ENCODE measurements at regions not wholly inside any gene's neighbourhood (a gene's known extent, or its start where the extent isn't known, plus 50 kb on each side); places are given as distances from the start of the nearest gene placed in this dataset.

- H3K4me3 ChIP-seq: no peak overlapping the region
- no peaks in the 10 kb centered on the region for H3K4me1 ChIP-seq (ENCODE audit: insufficient read depth)
- no peaks in the 10 kb centered on the region for H3K79me2 ChIP-seq
- H2AFZ ChIP-seq: no peak overlapping the region
- H4K20me1 ChIP-seq (ENCODE audit: insufficient read depth, poor library complexity, severe bottlenecking): no peaks in the 10 kb centered on the region
- H3K4me2 ChIP-seq: no peak overlapping the region
- TF ChIP-seq EZH2 (IDR thresholded peaks at IDR 0.05; ENCODE audit: borderline replicate concordance) (no peak), EZH2phosphoT487 (IDR thresholded peaks at IDR 0.05; ENCODE audit: low read depth, severe bottlenecking, unreplicated experiment) (no peak)
- TF ChIP-seq, protein P1, sequence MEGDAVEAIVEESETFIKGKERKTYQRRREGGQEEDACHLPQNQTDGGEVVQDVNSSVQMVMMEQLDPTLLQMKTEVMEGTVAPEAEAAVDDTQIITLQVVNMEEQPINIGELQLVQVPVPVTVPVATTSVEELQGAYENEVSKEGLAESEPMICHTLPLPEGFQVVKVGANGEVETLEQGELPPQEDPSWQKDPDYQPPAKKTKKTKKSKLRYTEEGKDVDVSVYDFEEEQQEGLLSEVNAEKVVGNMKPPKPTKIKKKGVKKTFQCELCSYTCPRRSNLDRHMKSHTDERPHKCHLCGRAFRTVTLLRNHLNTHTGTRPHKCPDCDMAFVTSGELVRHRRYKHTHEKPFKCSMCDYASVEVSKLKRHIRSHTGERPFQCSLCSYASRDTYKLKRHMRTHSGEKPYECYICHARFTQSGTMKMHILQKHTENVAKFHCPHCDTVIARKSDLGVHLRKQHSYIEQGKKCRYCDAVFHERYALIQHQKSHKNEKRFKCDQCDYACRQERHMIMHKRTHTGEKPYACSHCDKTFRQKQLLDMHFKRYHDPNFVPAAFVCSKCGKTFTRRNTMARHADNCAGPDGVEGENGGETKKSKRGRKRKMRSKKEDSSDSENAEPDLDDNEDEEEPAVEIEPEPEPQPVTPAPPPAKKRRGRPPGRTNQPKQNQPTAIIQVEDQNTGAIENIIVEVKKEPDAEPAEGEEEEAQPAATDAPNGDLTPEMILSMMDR (IDR thresholded peaks at IDR 0.05; ENCODE audit: poor library complexity): no peak
- H3K9me3 ChIP-seq (ENCODE audit: low read depth): no peaks in the 10 kb centered on the region
- DNase-seq (ENCODE audit: low spot score): no peak
- no peaks in the 10 kb centered on the region for H3K36me3 ChIP-seq (replicated peaks; ENCODE audit: insufficient read depth, low read depth)
- no peak overlapping the region for H3K27ac ChIP-seq
- no peaks in the 10 kb centered on the region for H3K27me3 ChIP-seq
- H3K9me2 ChIP-seq (replicated peaks; ENCODE audit: insufficient read depth): no peaks in the 10 kb centered on the region
Observed at GRCh38 chr14:38342803-38343202, 86.9 kb upstream of the CLEC14A start.

DNA sequence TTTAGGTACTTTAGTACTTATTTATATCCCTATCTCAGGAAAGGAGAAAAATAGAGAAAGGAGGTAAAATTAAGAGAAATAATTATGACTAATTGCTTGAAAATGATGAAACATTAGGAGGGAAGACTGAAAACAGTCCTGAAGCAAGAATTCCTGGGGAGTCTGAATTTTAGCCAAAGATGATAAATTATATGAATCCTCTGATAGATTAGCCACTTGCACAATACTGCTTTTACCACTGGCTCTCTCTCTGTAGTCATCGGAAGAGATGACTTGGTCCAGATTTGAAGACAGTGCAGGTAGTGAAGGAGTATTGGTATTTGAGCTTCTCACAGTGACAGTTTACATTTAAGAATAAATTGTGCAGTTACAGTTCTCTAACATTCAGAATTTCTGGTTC lies 83.8 kb upstream of the CLEC14A start:
- 96% methylated on average over 1 of the region's 1 CpG for WGBS (ENCODE audit: low lambda C conversion rate, missing lambda C conversion rate)
- Histone ChIP-seq H3K4me1 (ENCODE audit: insufficient read depth) (no peaks in the 10 kb centered on the region), H3K4me3 (no peak overlapping the region)

DNA sequence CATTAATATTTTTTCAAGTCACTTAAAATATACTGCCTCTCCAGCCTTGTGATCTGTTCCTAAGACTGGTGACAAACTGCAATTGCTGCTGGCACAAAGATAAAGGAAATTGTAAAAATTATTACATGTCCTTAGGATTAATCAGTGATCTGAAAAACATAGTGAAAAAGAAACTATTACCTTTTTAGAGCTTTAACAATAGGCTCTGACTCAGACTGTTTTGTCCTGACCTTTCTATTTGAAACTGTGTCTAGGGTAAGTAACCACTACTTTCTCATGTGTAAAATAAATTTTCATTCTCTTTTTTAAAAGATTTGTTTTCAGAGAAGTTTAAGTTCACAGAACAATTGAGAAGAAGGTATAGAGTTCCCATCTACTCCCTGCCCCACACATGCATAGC lies 80.4 kb upstream of the CLEC14A start:
- no peak overlapping the region for H3K4me2 ChIP-seq
- H3K36me3 ChIP-seq (replicated peaks; ENCODE audit: insufficient read depth, low read depth): no peaks in the 10 kb centered on the region
- H2AFZ ChIP-seq: no peak overlapping the region
- H3K27ac ChIP-seq: no peak overlapping the region
- no peaks in the 10 kb centered on the region for H3K9me3 ChIP-seq (ENCODE audit: low read depth)
- no peaks in the 10 kb centered on the region for H3K4me1 ChIP-seq (ENCODE audit: insufficient read depth)
- H3K9me2 ChIP-seq (replicated peaks; ENCODE audit: insufficient read depth): no peaks in the 10 kb centered on the region
- no peaks in the 10 kb centered on the region for H3K79me2 ChIP-seq
- TF ChIP-seq, protein P1 (IDR thresholded peaks at IDR 0.05; ENCODE audit: poor library complexity): no peak
- TF ChIP-seq EZH2phosphoT487 (IDR thresholded peaks at IDR 0.05; ENCODE audit: low read depth, severe bottlenecking, unreplicated experiment) (no peak), EZH2 (IDR thresholded peaks at IDR 0.05; ENCODE audit: borderline replicate concordance) (no peak)
- DNase-seq (ENCODE audit: low spot score): no peak
- no peaks in the 10 kb centered on the region for H3K27me3 ChIP-seq
- no peaks in the 10 kb centered on the region for H4K20me1 ChIP-seq (ENCODE audit: insufficient read depth, poor library complexity, severe bottlenecking)
- H3K4me3 ChIP-seq: no peak overlapping the region

More for the DNA sequence above, 83.8 kb upstream of the CLEC14A start:
- Histone ChIP-seq H3K9me3 (ENCODE audit: low read depth) (no peaks in the 10 kb centered on the region), H4K20me1 (ENCODE audit: insufficient read depth, poor library complexity, severe bottlenecking) (no peaks in the 10 kb centered on the region), H3K79me2 (no peaks in the 10 kb centered on the region), H3K4me2 (no peak overlapping the region), H3K27ac (no peak overlapping the region), H3K9me2 (replicated peaks; ENCODE audit: insufficient read depth) (no peaks in the 10 kb centered on the region), H3K36me3 (replicated peaks; ENCODE audit: insufficient read depth, low read depth) (no peaks in the 10 kb centered on the region), H2AFZ (no peak overlapping the region), H3K27me3 (no peaks in the 10 kb centered on the region)
- DNase-seq (ENCODE audit: low spot score): no peak
- no peak for TF ChIP-seq EZH2 (IDR thresholded peaks at IDR 0.05; ENCODE audit: borderline replicate concordance)
- TF ChIP-seq, protein P1 (IDR thresholded peaks at IDR 0.05; ENCODE audit: poor library complexity): no peak
- TF ChIP-seq EZH2phosphoT487 (IDR thresholded peaks at IDR 0.05; ENCODE audit: low read depth, severe bottlenecking, unreplicated experiment): no peak

DNA sequence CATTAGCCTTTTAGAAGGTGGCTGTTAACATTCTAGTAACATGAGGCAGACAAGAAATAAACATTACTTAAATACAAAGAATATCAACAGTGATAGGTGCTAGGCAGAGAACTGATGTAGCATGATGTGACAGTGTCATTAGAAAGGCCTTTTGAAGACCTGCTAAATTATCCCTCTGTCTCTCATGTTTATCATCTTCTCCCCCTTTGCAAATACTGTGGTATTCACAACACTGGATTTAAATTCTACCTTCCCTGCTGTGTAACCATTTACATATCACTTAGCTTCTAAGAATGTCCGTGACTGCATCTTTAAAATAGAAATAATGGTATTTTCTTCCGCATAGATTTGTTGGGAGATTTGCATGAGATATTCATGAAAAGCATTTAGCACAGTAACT lies 74.4 kb upstream of the CLEC14A start:
- Histone ChIP-seq H3K27ac (no peak overlapping the region), H2AFZ (no peak overlapping the region), H3K9me3 (ENCODE audit: low read depth) (no peaks in the 10 kb centered on the region), H3K4me1 (ENCODE audit: insufficient read depth) (no peaks in the 10 kb centered on the region), H3K9me2 (replicated peaks; ENCODE audit: insufficient read depth) (no peaks in the 10 kb centered on the region), H3K79me2 (no peaks in the 10 kb centered on the region), H3K4me2 (no peak overlapping the region), H3K36me3 (replicated peaks; ENCODE audit: insufficient read depth, low read depth) (no peaks in the 10 kb centered on the region), H3K4me3 (no peak overlapping the region), H3K27me3 (no peaks in the 10 kb centered on the region), H4K20me1 (ENCODE audit: insufficient read depth, poor library complexity, severe bottlenecking) (no peaks in the 10 kb centered on the region)
- DNase-seq (ENCODE audit: low spot score): no peak
- WGBS (ENCODE audit: low lambda C conversion rate, missing lambda C conversion rate): 77% methylated on average over 2 of the region's 2 CpGs
- TF ChIP-seq, protein P1 (IDR thresholded peaks at IDR 0.05; ENCODE audit: poor library complexity): no peak
- TF ChIP-seq EZH2 (IDR thresholded peaks at IDR 0.05; ENCODE audit: borderline replicate concordance) (no peak), EZH2phosphoT487 (IDR thresholded peaks at IDR 0.05; ENCODE audit: low read depth, severe bottlenecking, unreplicated experiment) (no peak)
